EH (cell line): ENCODE measurements at regions not wholly inside any gene's neighbourhood (a gene's known extent, or its start where the extent isn't known, plus 50 kb on each side); places are given as distances from the start of the nearest gene placed in this dataset.

ENCODE experiments used
- DNase-seq: peaks from one replicate; pipeline ENCODE4 v3.0.0-alpha.2; 2015; ENCODE audit warnings: low read depth

DNA sequence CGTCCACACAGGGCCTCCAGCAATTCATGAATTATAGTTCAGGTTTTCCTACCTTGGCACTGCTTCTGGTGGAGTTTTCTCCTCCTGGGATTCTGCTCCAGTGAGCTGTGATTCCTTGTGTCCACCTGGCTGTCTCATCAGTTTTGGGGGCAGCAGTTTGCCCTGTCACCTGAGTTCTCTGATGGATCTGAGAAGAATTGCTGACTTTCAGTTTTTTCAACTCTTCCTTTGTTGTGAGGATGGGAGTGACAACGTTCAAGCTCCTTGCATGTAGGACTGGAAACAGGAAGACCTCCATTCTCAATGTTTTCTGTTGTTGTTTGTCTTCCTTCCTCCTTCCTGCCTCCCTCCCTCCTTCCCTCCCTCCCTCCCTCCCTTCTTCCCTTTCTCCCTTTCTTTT lies 359.0 kb downstream of the TSN start:
- no peak for DNase-seq

DNA sequence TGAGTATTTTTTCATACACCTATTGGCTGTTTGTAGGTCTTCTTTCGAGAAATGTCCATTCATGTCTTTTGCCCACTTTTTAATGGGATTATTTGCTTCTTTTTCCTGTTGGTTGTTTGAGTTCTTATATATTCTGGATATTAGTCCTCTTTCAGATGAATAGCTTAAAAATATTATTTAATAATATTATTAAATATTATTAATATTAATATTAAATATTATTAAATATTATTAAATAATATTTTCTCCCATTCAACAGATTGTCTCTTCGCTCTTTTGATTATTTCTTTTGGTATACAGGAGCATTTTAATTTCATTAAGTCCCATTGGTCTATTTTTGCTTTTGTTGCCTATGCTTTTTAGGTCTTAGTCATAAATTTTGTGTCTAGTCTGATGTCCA lies 361.9 kb downstream of the TSN start:
- DNase-seq: no peak

DNA sequence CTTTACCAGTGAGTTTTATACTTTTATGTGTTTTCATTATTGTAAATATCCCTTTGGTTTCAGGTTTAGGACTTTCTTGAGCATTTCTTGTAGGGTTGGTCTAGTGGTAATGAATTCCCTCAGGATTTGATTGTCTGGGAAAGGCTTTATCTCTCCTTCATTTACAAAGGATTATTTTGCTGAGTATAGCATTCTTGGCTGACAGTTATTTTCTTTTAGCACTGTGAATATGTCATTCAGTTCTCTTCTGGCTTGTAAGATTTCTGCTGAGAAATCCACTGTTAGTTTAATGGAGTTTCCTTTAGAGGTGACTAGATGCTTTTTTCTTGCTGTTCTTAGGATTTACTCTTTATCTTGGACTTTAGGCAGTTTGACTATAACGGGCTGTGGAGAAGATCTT lies 373.9 kb downstream of the TSN start:
- no peak for DNase-seq

DNA sequence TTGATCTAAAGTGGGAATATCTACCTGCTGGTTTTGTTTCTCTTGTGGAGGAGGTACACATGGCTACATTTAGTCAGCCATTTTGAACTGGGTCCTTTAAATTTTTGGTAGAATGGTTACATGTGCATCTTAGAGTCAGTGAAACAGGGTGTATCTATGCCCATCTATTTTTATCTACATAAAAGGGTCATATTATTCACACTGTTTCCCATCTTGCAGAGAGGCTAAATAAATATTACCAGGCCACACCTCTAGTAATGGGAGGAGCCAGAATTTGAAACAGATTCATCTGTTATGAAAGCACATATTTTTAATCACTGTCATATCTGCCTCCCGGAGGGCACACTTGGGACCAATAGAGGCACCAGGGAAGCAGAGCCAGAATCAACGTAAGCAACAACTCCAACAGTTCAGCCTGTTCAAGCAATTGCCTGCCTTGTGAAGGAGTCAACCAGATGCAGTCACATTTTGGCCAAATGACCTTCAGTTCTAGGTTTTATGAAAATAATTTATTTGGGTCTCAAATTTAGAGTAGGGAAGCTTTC lies 376.8 kb downstream of the TSN start:
- DNase-seq: peak; percentile 81

DNA sequence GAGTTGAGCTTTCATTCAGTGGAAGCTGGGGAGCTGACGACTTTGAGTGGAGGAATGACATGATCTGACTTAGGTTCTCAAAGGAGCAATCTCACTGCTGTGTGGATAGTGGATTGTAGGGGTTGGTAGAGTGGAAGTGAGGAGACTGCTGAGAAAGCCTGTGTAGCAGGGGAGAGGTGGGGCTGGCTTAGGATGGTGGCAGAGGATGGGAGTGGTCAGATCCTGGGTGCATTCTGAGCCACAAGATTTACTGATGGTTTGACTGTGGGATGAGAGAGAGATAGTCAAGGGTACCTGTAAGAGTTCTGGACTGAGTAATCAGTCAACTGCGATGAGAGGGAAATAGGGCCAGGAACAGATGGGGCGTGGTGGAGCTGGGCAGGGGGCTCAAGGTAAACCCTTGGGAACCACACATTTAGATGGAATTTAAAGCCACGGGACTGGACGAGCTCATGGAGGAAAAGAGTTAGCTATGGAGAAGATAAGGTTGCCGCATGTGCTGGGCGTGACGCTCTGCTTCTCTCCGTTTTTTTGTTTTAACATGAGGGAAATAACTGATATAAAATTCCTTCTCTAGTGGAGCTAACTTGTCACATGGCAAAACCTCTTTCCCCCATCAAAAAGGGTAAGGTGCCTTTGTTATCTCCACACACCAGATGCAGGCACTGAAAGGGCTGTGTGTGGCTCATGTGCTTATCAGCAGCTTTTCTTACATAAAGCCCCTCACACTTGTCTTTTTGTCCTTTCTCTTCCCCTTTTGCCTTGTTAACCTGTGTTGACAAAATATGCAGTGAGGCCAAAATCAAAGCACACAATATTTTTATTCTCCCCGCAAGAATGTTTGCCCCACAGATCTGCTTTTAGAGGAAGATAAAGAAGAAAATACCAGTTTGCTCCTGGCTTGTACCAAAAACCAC lies 379.8 kb downstream of the TSN start:
- no peak for DNase-seq

DNA sequence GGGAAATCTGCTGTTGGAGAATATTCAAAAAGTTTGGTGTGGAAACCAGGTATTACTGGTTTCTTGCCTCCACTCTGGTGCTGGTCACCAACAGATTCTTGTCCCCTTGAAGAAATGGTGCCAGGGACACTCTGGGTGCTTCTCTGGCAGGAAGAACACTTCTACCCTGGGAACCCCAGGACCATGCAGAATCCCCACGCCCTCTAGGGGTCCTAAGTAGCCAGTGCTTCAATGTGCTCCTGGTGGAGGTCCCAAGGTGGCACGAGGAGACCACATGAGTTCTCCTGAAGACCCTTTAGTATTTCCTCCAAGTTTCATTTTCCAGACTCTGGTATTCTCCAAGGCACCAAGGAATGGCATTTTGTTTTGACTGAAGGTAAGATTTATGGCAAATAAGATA lies 380.6 kb downstream of the TSN start:
- DNase-seq: peak; percentile 52

DNA sequence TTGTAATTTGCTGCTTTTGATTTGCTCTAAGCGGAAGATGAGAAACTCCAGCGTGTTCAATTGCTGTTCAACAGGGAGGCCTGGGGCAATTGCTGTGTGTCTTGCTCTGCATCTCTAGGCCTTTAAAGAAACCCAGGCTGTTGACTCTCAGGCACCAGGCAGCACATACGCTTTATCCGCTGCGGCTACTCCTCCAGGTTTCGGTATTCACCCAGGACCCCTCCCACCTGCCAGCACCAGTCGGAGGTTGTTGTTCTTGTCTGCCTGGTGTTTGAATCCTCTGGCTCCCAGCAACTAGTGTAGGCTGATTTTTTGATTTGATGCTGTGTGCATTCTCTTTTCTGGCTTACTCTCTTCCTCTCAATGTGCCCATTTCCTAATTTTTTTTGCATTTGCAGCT lies 383.1 kb downstream of the TSN start:
- DNase-seq: no peak

DNA sequence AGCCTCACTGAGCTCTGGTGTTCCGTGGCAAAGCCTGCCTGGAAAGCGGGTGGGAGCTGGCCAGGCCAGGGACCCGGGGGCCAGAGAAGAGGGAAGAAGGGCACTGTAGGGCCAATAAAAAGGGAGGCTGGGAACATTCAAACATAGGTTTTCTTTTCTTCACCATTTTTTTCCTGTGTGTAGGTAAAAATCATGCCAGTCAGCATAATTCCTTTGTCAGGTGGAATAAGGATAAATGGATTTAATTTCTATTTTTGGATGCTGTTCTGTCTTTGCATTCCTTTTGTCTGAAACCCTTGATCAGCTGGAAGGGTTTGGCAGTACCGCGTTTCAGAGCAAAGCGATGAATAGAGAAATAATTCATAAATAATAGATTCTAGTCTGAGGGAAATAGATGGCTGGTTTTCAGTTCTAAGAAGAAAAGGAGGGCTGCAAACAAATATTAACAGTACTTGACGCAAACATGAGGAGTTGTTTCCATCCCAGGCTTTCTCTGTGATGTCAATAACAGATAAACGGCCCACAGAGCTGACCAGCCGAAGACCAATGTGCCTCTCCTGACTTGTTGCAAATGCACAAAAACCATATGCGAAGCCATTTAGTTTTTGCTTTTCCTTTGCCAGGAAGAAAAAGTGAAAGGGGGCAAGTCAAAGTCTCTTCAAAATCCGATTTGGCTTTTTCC lies 384.4 kb downstream of the TSN start:
- no peak for DNase-seq

DNA sequence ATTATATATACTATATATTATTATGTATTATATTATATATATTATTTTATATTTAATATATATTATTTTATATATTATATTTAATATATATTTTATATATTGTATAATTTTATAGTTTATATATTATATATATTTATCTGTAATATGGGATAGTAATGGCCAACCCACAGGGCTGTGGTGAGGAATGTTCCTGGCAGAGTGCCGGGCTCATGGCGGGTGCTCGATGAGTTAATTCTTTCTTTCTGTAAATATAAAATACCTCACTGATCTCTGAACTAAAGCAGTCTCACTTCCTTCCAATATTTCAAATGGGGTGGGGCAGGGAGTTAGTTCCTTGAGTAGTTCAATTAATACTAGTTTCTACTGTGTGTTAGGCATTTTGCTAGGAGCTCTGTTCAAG lies 389.4 kb downstream of the TSN start:
- DNase-seq: no peak

DNA sequence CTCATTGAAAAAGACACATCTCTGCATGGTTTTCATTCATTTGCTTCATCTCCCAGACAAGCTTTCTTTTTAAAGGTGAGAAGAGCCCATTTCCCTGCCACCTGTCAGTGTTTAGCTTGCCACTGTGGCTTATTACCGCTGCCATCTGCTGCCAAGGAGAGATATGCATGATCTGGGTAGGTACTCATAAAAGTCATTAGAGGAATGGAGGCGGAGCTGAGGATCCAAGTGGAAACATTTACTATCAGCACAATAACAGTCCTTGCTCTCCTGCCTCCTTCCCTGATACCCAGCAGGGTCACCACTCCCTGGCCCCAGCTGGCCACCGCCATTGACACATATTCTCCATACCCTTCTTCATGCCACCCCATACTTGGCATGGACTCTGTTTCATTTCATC lies 390.4 kb downstream of the TSN start:
- DNase-seq: no peak

DNA sequence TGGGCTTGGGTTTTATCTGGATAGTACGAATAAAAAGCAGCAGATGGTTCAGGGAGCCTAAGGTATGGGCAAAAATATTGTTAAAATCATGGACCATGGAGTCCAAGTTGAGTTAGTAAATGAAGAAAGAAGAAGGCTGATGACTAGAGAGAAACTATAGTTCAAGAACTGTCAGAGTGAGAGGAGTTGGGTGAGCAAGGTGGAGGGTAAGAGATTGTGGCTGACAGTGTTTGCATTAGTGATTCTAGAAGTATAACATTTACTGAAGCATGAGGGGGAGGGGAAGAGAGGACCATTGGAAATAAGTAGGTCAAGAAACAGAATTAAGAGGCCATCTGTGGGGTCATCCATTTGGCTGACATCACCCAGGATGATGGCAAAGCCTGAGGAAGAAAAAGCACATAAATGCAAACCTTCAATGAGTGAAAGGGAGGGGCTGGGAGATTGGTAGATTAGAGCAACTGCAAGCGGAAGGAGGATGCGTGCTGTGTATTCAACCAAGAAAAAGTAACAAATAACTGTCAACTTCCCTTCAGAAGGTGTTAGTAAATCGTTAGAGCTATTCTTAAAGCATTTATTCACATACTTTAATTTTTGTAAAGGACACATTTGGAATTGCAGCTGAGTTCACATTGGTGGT lies 392.8 kb downstream of the TSN start:
- DNase-seq: no peak

DNA sequence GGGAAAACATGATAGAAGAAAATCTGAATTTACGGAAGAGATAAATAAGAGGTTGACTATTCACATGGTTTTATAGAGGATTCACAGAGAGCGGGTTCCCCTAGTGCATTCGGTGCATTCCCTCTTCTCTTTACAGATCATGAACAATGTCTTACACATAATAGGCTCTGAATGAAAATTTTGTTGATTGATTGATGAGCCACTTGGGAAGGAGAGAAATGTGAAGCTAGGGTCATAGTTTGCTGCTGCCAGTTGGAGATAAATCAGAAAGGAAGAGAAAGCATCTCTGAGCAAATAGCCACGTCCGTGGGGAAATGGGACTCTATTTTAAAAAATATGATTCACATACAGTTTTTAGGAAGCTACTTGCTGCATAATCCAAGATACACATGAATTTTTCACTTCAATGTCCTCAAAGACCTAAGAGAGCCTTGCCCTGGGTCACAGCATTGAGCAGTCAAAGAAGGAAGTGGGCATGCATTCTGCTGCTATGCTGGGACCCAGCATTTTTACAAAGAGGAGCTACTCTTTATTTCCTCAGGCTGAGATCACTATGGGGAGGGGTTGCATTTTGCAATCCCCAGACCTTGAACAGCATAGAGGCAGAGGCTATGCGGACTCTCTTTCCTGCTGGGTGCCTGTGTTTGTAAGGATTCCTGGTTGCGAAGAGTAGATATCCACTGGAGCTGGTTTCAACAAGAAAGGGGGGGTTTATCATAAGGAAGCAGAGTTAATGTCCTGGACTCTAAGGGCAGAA lies 395.3 kb downstream of the TSN start:
- no peak for DNase-seq

DNA sequence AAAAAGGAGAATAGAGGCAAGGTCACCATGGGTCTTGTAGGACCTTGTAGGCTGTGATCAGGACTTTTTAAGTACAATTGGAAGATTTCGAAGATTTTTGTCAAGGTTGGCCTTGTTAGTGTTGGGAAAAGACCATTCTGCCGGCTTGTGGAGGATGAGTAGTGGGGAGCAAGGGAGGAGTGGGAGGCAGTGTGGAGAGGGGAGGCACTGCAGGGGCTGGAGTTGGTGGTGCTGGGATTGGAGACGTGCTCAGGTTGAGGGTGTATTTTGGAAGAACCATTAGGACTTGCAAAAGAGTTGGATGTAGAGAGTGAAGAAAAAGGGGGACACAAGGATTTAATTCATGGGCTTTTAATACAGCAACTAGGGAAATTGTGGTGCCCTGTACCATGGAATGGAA lies 397.1 kb downstream of the TSN start:
- DNase-seq: no peak

DNA sequence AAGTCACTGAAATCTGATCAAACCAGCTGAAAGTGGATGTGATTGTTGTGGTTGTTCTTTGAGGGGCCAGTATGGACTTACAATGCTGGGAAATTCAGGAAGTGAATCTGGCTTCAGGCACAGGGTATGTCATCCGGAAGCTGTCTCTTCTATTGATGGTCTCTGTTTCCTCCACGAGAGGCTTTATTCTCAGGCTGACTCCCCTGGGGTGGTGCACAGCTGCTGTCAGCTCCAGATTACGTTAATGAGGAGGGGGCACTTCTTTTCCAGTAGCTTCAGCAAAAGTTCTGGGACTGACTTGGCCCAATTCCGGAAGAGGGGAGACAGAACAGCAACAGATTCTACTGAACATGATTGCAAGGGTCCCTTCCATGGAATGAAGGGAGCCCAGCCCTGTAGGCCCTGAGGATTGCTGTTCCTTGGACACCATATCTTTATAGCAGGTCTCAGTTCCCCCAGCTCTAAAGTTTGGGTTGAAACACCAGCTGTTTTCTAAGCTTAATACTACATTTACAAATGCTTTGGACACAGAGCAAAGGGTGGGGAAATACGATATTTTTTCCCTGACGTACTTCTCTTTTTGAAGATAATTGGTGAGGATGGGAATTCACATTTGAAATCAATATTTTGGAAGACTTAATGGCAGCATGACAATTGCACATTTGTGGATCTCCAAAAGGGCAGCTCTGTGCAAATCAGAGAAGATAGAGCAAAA lies 400.9 kb downstream of the TSN start:
- DNase-seq: no peak

DNA sequence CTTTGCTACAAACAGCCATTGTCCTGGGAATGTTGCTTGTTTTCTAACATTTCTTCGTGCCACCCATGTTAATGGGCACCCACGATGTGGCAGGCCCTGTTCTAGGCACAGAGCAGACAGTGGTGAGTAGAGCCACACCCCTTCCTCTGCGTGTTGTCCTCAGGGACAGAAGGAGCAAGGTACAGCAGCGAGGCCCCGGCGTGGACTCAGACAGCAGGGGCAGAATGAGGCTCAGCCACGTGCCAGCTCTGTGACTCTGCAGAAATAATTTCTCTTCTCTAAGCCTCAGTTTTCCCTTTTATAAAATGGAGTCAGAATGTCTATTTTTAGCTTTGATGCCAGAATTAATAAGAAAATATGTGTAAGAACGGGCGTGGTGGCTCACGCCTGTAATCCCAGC lies 401.7 kb downstream of the TSN start:
- DNase-seq: no peak

DNA sequence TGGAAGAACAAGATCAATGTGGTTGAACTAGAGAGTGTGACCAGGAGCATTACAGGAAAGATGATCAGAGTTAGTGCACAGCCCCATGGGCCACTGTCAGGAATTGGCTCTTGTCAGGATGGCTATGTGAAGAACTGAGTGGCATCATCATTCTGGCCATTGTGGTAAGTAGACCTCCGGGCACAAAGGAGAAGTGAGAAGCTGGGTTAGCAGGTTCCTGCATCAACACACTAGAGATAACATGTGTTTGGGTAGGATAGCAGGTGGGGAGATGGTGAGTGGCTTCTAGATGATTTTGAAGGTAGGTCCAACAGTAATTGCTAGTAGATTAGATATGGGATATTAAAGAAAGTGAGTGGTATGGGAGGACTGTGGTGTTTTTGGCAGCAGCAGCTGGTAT lies 408.2 kb downstream of the TSN start:
- no peak for DNase-seq

DNA sequence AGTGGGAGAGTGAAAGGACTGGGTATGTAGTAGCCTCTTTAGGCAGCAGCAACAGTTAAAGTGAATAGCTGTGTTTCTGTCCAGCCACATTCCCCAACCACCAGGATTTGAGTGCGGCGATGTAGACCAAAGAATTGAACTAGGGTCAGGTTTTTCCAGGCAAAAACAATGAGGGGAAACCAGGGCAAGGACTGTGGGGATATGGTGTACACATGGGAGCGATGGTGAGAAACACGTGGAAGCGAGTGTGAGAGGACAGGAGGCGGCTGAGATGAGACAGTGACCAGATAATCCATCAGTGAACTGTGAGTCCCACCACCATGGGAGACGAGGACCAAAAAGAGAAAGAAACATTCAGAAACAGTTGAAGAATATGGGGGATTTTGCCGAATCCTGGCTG lies 409.5 kb downstream of the TSN start:
- no peak for DNase-seq

DNA sequence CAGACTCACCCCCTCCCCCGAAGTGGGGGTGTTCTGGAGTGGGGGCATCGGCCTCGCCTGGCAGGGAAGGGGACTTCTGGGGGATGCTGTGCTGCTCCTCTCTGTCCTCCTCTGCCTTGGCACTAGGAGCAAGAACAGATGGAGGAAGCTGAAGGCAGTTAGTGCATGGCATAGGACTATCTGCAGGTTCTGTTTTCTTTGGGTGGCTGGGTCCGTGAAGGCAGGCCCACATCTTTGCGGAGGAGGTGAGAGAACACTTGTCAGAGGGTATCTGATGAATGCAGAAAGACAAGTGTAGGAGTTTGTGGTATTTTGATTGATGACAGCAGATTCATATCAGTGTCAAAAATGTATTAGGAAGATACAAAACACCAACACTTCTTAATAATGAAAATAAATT lies 411.4 kb downstream of the TSN start:
- no peak for DNase-seq

DNA sequence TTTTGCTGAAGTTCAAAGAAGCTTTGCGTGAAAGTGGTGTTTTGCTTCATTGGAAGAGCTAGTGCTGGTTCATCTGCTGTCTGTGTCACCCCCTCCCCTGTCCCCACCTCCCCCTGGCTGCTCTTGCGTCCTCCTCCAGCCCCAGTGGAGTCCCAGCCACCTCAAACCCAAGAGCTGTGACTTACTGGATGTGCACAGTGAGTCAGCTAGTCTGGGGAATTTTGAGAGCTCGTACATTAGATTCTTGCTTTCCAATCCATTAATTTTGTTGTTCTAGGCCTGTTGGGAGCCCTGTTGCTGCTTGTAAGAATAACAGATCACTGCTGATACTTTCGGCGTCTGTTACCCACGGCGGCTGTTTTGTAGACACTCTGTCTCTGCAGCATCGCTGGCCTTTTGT lies 412.1 kb downstream of the TSN start:
- no peak for DNase-seq

DNA sequence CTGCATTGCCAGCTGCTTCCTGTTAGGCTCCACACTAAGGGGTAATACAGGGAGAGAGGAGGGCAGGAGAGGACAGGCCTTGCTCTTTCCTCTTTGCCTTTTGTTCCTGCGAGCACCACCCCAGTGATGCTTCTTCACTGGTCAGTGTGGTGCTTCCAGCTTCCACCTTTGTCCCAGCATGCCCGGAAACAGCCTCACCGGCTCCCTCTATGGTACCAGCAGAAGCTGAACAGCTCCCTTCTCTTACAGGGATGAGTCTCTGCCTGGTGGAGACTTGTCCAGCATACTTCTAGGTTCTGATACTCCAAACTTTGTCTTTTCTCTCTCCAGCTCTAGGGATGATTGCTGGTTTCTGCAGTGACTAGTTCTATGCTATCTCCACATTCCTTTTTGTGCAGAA lies 413.3 kb downstream of the TSN start:
- DNase-seq: peak; percentile 8

DNA sequence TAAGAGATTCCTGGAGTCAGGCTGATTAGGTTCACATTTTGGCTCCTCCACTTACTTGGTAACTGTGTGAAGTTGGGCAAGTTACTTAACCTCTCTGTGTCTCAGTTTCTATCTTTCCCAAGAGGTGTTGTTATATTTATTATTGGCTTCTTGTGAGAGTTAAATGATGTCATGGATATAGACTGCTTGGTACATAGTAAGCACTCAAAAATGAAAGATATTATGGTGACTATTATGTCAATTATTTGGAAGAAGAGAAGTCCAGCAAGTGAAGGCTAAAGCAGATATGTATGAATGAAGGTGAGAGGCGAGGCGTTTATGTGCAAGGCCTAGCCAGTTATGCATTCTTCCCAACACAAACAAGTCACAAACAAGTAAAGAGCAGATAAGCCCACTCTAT lies 417.4 kb downstream of the TSN start:
- peak; percentile 1 for DNase-seq

DNA sequence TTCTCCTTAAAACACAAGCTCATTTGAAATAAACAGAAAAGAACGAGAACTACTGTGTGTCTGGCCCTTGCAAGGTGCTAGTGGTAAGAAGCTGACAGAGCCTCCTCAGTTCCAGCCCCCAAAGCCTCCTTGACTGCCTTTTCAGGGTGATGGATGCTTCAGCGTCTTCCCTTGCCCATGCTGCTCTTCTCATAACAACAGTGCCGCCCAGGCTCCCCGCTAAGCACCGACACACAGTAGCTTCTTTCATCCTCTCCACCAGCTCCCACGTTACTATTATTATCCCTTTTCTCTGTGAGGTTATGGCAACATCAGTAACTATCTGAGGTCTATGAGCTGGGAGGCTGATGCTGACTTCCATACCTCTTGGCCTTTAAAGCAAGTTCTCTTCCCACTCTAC lies 418.6 kb downstream of the TSN start:
- DNase-seq: no peak
